HG02970 (cell line): ENCODE measurements at regions not wholly inside any gene's neighbourhood (a gene's known extent, or its start where the extent isn't known, plus 50 kb on each side); places are given as distances from the start of the nearest gene placed in this dataset.
"Not testable (repeated sequence)": the region's sequence is repeated elsewhere in the genome, so short reads cannot be mapped to it uniquely, and the experiment has no call there.

Source experiments
- ATAC-seq: cut with Tn5 transposase; IDR thresholded peaks from one replicate; pipeline ENCODE4 v1.9.1; 2021; ENCODE audit warnings: mild to moderate bottlenecking, moderate library complexity, moderate number of reproducible peaks; ENCODE audit not compliant: unreplicated experiment, low FRiP score

DNA sequence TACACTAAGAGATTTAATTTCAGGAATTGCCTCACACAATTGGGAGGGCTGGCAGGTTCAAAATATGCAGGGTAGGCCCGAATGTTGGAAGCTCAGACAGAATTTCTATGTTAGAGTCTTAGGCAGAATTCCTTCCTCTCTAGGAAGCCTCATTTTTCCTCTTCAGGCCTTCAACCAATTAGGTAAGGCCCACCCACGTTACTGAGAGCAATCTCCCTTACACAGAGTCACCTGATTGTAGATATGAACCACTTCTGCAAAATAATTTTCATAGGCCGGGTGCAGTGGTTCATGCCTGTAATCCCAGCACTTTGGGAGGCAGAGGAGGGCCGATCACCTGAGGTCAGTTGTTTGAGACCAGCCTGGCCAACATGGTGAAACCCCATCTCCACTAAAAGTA lies 50.2 kb upstream of the HIVEP1 start:
- ATAC-seq: no peak

GRCh38 chr6:11960909-11961779 lies 51.0 kb upstream of the HIVEP1 start:
- no peak for ATAC-seq

GRCh38 chr6:11956781-11957180 lies 55.3 kb upstream of the HIVEP1 start:
- no peak for ATAC-seq

- ATAC-seq: no peak
Observed at GRCh38 chr6:11953641-11954040, 58.5 kb upstream of the HIVEP1 start.

DNA sequence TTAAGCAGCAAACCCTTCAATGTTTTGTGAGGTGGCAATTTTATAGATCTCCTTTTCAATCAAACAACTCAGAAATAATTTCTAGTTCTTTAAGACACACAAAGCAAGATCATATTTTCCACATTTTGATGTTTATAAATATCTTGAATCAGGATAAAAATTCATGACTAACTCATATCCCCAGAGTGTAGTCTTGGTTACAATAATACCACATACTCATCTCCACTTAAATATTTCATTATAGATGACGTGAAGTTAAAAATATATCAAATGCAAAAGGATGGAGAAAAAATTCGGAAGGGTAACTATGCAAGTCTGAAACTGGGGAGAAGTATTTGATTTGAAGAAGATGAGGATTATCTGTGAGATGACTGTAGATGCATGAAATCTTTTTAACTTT lies 59.8 kb upstream of the HIVEP1 start:
- no peak for ATAC-seq

- no peak for ATAC-seq
Observed at GRCh38 chr6:11951868-11952267, 60.2 kb upstream of the HIVEP1 start.

DNA sequence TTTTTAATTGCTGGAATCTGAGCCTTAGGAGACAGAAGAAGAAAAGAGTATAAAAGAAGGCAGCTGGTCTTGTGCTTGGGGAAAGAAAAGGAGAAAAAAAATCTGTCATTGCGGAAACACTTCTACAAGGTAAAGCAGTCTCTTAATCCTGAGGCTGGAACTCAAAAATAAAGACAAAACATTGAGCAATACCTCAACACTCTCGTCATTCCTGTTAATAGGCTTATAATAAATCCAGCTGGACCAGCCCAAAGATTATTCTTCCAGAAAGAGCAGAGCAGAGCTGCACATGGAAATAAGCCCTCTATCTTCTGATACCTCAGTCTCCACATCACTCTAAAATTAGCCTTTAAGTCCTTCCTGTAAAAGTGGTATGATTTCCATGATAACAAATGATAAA lies 62.0 kb upstream of the HIVEP1 start:
- no peak for ATAC-seq

- ATAC-seq: no peak
Observed at GRCh38 chr6:11947575-11947974, 64.5 kb upstream of the HIVEP1 start.

- ATAC-seq: no peak
Observed at GRCh38 chr6:11947063-11947462, 65.0 kb upstream of the HIVEP1 start.

DNA sequence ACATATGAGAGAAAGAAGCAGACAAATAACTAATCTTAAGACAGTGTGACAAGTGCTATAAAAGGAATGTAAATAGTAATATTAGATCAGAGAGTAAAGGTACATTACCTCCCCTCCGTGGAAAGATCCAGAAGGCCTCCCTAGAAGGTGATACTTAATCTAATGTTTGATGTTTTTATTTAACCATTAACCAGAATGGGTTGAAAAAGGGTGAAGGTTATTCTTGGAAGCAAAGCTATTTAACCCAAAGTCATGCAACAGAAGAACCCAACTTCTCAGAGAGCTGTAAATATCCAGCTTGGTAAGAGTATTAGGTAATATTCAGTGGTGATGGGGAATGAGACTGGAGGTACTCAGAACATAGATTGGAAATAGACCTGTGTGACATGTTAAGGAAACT lies 68.0 kb upstream of the HIVEP1 start:
- no peak for ATAC-seq

GRCh38 chr6:11943060-11943459 lies 69.1 kb upstream of the HIVEP1 start:
- ATAC-seq: no peak

DNA sequence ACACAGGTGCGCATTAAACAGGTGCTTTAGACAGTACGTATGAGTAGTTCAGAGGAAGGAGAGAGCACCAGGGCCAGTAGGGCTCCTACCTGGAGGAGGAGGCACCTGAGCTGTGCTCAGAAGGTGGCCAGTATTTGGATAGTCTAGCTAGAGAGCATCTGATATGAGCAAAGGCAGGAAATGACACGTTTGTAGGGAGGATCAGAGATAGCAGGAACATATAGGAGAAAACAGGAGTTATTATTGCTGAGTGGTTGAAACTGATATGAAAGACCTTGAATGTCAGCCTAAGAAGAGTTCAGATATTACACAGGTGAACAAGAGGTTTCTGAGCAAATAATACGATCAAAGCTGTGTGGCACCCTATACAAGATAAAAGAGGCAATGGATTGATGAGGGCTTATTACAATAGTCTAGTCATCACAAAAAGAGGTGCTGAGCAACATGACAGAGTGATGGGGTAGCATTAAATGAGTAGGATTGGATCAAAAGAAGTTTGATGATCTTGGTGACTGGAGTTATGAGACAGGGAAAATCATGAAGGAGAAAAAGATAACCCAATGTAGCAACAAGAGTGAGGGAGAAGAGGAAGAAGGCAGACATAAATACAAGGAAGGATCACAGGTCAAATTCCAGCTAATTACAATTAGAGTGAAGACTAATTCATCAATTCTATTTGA lies 69.8 kb upstream of the HIVEP1 start:
- no peak for ATAC-seq

DNA sequence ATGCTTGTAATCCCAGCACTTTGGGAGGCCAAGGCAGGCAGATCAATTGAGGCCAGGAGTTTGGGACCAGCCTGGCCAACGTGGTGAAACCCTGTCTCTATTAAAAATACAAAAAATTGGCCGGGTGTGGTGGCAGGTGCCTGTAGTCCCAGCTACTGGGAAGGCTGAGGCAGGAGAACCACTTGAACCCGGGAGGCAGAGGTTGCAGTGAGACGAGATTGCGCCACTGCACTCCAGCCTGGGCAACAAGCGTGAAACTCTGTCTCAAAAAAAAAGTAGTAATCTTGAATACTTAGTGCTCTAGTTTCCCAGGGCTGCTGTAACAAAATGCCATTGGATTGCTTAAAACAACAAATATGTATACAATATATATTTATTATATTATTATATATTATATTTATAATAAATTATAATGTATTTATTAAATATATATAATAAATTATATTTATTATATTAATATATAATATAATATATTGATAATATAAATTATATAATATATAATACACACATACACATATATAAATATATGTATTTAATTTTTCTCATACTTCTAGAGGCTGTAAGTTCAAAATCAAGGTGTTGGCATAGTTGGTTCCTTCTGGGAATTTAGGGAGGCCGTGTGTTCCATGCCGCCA lies 71.5 kb upstream of the HIVEP1 start:
- ATAC-seq: not testable (repeated sequence)

DNA sequence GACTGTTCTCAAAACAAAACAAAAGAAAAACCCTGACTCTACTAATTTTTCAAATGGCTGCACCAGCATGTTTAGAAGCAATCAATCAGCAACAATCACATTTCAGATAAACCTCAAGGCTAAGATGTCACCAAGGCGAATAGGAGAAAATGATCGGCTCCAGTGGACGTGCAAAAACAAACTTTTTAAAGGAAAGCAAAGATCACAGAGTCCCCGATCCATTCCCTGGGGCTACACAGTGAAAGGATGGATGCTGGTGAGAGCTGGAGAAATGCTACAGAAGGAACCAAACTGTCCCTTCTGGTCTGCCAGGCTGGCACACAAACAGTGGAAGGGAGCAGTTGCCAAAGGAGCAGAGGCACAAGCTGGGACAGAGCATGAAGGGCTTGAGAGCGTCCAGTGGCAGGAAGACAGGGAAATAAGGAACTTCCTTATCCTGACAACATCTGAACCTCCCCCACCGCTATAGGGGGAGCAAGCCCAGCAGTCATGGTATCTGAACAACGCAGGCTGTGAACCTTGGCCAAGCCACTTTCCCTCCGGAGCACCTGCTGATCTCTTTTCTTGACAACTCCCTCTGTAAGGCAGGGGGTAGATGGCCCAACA lies 73.7 kb upstream of the HIVEP1 start:
- no peak for ATAC-seq

DNA sequence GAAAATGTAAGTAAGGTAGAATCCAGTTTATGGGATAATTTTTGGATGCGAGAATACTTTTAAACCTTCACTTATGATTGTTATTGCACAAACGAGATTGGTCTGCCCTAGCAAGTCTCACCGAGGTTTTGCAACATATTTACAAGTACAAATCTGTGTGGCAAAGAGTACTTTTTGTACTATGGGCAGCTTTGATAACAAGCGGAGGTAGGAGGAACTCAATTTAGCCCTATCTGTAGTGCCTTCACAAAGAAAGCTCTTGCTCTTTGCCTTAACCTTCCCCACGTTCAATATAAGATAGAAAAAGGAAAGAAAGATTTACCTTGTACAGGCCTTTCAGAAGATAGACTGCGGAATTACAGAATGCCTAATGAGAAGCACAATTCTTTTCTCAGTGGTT lies 77.5 kb upstream of the HIVEP1 start:
- no peak for ATAC-seq

DNA sequence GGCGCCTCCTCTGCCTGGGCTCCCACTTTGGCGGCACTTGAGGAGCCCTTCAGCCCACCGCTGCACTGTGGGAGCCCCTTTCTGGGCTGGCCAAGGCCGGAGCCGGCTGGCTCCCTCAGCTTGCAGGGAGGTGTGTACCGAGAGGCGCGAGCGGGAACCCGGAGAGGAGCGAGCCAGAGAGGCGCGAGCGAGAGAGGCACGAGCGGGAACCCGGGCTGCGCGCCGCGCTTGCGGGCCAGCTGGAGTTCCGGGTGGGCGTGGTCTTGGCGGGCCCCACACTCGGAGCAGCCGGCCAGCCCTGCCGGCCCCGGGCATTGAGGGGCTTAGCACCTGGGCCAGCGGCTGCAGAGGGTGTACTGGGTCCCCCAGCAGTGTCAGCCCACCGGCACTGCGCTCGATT lies 79.2 kb upstream of the HIVEP1 start:
- not testable (repeated sequence) for ATAC-seq

- no peak for ATAC-seq
Observed at GRCh38 chr6:11931296-11932035, 80.6 kb upstream of the HIVEP1 start.

DNA sequence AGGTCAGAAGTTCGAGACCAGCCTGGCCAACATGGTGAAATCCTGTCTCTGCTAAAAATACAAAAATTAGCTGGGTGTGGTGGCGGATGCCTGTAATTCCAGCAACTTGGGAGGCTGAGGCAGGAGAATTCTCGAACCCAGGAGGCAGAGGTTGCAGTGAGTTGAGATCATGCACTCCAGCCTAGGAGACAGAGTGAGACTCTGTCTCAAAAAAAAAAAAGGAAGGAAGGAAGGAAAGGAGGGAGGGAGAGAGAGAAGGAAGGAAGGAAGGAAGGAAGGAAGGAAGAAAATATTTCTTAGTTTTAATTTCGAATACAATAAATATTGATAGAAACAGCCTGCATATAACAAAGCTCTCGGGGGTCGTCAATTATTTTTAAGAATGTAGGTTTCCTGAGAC lies 81.3 kb upstream of the HIVEP1 start:
- ATAC-seq: not testable (repeated sequence)

- no peak for ATAC-seq
Observed at GRCh38 chr6:11930240-11930639, 81.9 kb upstream of the HIVEP1 start.

DNA sequence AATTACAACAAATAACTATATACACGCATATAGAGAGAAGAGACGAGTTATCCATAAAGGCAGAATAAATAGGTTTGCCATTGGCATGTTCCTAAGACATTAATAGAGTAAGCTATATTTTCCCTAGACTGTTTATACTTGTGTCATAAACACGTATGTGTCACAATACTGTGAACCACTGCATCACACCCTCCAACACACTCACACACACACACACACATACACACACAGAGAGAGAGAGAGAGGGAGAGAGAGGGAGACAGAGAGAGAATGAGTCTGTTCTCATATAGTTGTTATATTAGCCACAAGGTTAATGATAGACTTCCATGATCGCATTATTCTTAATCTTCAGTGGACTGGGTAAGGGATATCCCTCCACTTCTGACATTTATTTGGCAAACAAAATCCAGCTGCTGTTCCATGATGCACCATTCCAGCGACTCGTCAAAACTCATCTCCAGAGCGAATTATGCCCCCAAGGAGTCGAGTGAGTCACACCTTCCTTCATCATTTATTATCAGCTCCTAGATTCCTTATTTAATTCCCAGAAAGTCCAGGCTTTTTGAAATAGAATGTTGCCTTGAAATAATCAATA lies 82.8 kb upstream of the HIVEP1 start:
- no peak for ATAC-seq
